ENCODE measurements at regions not wholly inside any gene's neighbourhood (a gene's known extent, or its start where the extent isn't known, plus 50 kb on each side); places are given as distances from the start of the nearest gene placed in this dataset.

GRCh38 chr10:108352771-108353170 lies 1188.3 kb upstream of the SORCS1 start:
- BruUV-seq (replicated peaks): no TSS peak
- no peak overlapping the region for H2BK20ac ChIP-seq (ENCODE audit: low read depth, low read length)
- H2BK15ac ChIP-seq (ENCODE audit: low read depth, low read length): no peak overlapping the region
- DNase-seq: no peak
- H4K91ac ChIP-seq (ENCODE audit: insufficient read depth, low read depth, low read length): no peak overlapping the region
- no peak overlapping the region for H3K56ac ChIP-seq (ENCODE audit: extremely low read depth, insufficient read depth, low read length)
- TF ChIP-seq SMC3 (IDR thresholded peaks at IDR 0.05; ENCODE audit: low read depth, low read length) (no peak), MXI1 (IDR thresholded peaks at IDR 0.05; ENCODE audit: borderline replicate concordance, low read depth, low read length) (no peak), NFE2L2 (IDR thresholded peaks at IDR 0.05; ENCODE audit: low read depth, low read length) (no peak), MAZ (IDR thresholded peaks at IDR 0.05; ENCODE audit: borderline replicate concordance, low read depth, low read length) (no peak), MAFK (IDR thresholded peaks at IDR 0.05; ENCODE audit: low read depth, low read length) (no peak)
- no peak overlapping the region for H3K4me2 ChIP-seq (ENCODE audit: low read depth, low read length)
- dilution Hi-C loops (cut with HindIII; ENCODE audit: low sequenced_read_pairs, unreplicated experiment) (no loop called here), intact Hi-C loops (cut with micrococcal nuclease) (no loop called here), in situ Hi-C loops (cut with MboI; ENCODE audit: low sequenced_read_pairs) (no loop called here)
- WGBS, 2 experiments (ENCODE audit: extremely low coverage in 2 of 2, insufficient read length in 1 of 2): no CpG with 5 or more reads among the region's 2 CpGs
- no peak overlapping the region for H3K23ac ChIP-seq (ENCODE audit: low read depth, low read length)
- H3K9me1 ChIP-seq (ENCODE audit: insufficient read depth, low read length): no peaks in the 10 kb centered on the region
- H3K27me3 ChIP-seq (ENCODE audit: control insufficient read depth, insufficient read depth, low read length): no peaks in the 10 kb centered on the region
- H3K36me3 ChIP-seq (ENCODE audit: control insufficient read depth, insufficient read depth, low read length): no peaks in the 10 kb centered on the region
- H3K27ac ChIP-seq (ENCODE audit: insufficient read depth, low read length): no peak overlapping the region
- CTCF ChIA-PET: no interaction called here
- H3K4me1 ChIP-seq (ENCODE audit: control insufficient read depth, insufficient read depth, low read length): no peaks in the 10 kb centered on the region
- ATAC-seq (ENCODE audit: low read depth): no peak
- no peaks in the 10 kb centered on the region for H4K20me1 ChIP-seq (ENCODE audit: insufficient read depth, low read length)
- H3K79me1 ChIP-seq (ENCODE audit: low read depth in 1 of 2, low read length in 2 of 2): no peaks in the 10 kb centered on the region
- no peak overlapping the region for H3K14ac ChIP-seq (replicated peaks; ENCODE audit: low read depth, low read length)
- H4K5ac ChIP-seq (ENCODE audit: low read depth, low read length): no peak overlapping the region
- H3K4me3 ChIP-seq (ENCODE audit: insufficient read depth, low read depth, low read length): no peak overlapping the region
- H2AK5ac ChIP-seq (ENCODE audit: low read depth, low read length): no peak overlapping the region
- H2AK9ac ChIP-seq (replicated peaks; ENCODE audit: low read depth, low read length, poor library complexity): no peak overlapping the region
- no peak overlapping the region for H2BK5ac ChIP-seq (ENCODE audit: low read depth, low read length, poor library complexity, severe bottlenecking)
- no peak overlapping the region for H2BK120ac ChIP-seq (ENCODE audit: low read depth, low read length)
- no peak overlapping the region for H2AFZ ChIP-seq (replicated peaks; ENCODE audit: low read length, poor library complexity)
- H4K8ac ChIP-seq (ENCODE audit: low read depth in 2 of 2, low read length in 2 of 2): no peak overlapping the region
- H3K9me3 ChIP-seq (ENCODE audit: control insufficient read depth, insufficient read depth, low read length): 0 out of 2 replicates have a peak, but pooled peaks cover 2% of the 10 kb centered on the region
- no peak overlapping the region for H3K18ac ChIP-seq (ENCODE audit: low read depth, low read length)
- POLR2A ChIA-PET (ENCODE audit: unreplicated experiment): no interaction called here
- H3K9ac ChIP-seq (ENCODE audit: low read depth, low read length): no peak overlapping the region
- H3K4ac ChIP-seq (ENCODE audit: low read depth, low read length): no peak overlapping the region

Data from IMR-90 (cell line).